HepG2 (cell line): ENCODE measurements at regions not wholly inside any gene's neighbourhood (a gene's known extent, or its start where the extent isn't known, plus 50 kb on each side); places are given as distances from the start of the nearest gene placed in this dataset.

ENCODE experiments used
- ATAC-seq: fragments of 200-7000 bp; cut with Tn5 transposase; 3 replicates; pipeline ENCODE4 v1.9.1; 2020; ENCODE audit warnings: mild to moderate bottlenecking, moderate library complexity
- BruUV-seq: library from RNA; stranded (reverse); fragments of 400-500 nt; replicated peaks from 2 replicates; lab custom pipeline; 2021; lab: Mats Ljungman, UMichigan
- CTCF ChIA-PET: fragments of 300-600 bp; formaldehyde crosslinking; extraction: SDS; loops from one replicate; lab custom pipeline; 2021; ENCODE audit warnings: low total read pairs, inconsistent platforms, low intra/inter-chr PET ratio; lab: Yijun Ruan, JAX
- POLR2A ChIA-PET: fragments of 350-600 bp; sonication (Branson Sonifier 250); formaldehyde crosslinking; loops from one replicate; lab custom pipeline; 2020; ENCODE audit warnings: antibody characterized with exemption, inconsistent platforms; lab: Yijun Ruan, JAX
- DNase-seq: peaks from one replicate; pipeline ENCODE4 v3.0.0-alpha.2; 2015; ENCODE audit warnings: low spot score
- FAIRE-seq: peaks from 3 replicates; lab custom pipeline; 2011; peaks lifted over from hg19 to GRCh38; lab: Jason Lieb, UNC
- H2AFZ ChIP-seq: one replicate; pipeline ENCODE4 v1.6.1; 2011; ENCODE audit warnings: low read length, inconsistent platforms
- H3K27ac ChIP-seq: fragments of 300-600 bp; 3 replicates; pipeline ENCODE4 v1.8.0; 2011; ENCODE audit warnings: mixed run types, mild to moderate bottlenecking, mixed read lengths, low read length, inconsistent platforms; ENCODE audit not compliant: insufficient read depth; ENCODE audit errors: extremely low read length
- H3K27me3 ChIP-seq, 2 experiments: fragments of 200-600 bp in 1 of 2; 2 replicates in 1 of 2; 3 replicates in 1 of 2; pipeline versions ENCODE4 v1.6.0 to v1.8.0; 2011; ENCODE audit warnings: low read length in 2 of 2, mild to moderate bottlenecking in 2 of 2, moderate library complexity in 2 of 2, inconsistent platforms in 1 of 2; ENCODE audit not compliant: insufficient read depth in 2 of 2, control insufficient read depth in 1 of 2
- H3K36me3 ChIP-seq, 2 experiments: fragments of 200-600 bp in 1 of 2; replicated peaks in 1 of 2; 2 replicates in 1 of 2; 3 replicates in 1 of 2; pipeline versions ENCODE4 v1.5.1 to v1.8.0; 2011; ENCODE audit warnings: low read length in 2 of 2, inconsistent platforms in 1 of 2; ENCODE audit not compliant: insufficient read depth in 2 of 2, control insufficient read depth in 1 of 2
- H3K4me1 ChIP-seq: 2 replicates; pipeline ENCODE4 v1.5.1; 2012; ENCODE audit warnings: low read length, inconsistent platforms; ENCODE audit not compliant: insufficient read depth
- H3K4me2 ChIP-seq: 2 replicates; pipeline ENCODE4 v1.6.0; 2011; ENCODE audit warnings: low read depth, low read length, inconsistent platforms
- H3K4me3 ChIP-seq, 3 experiments: fragments of 200-600 bp in 1 of 3; sonication (generic), shearing (Covaris generic) in 1 of 3; replicated peaks in 1 of 3; 2 replicates each; pipeline ENCODE4 v1.5.1; 2011 to 2016; ENCODE audit warnings: low read length in 3 of 3, inconsistent platforms in 2 of 3, low read depth in 2 of 3, mild to moderate bottlenecking in 2 of 3, control low read depth in 1 of 3, mixed read lengths in 1 of 3; ENCODE audit not compliant: insufficient read depth in 1 of 3
- H3K79me2 ChIP-seq: one replicate; pipeline ENCODE4 v1.6.1; 2011; ENCODE audit warnings: low read length, inconsistent platforms; ENCODE audit not compliant: insufficient read depth
- H3K9ac ChIP-seq: 2 replicates; pipeline ENCODE4 v1.6.0; 2011; ENCODE audit warnings: mild to moderate bottlenecking, low read depth, low read length, inconsistent platforms; ENCODE audit not compliant: insufficient read depth
- H3K9me3 ChIP-seq: 2 replicates; pipeline ENCODE4 v1.5.1; 2012; ENCODE audit warnings: mild to moderate bottlenecking, low read length
- H4K20me1 ChIP-seq: 2 replicates; pipeline ENCODE4 v1.6.0; 2011; ENCODE audit warnings: inconsistent platforms, mild to moderate bottlenecking, low read length, moderate library complexity; ENCODE audit not compliant: insufficient read depth
- IRF2 ChIP-seq: IDR thresholded peaks from 2 replicates; pipeline ENCODE4 v1.6.1; 2018; ENCODE audit warnings: missing genetic modification reagents, missing compliant biosample characterization
- NFE2L1 ChIP-seq: sonication (generic); formaldehyde crosslinking; IDR thresholded peaks from 2 replicates; pipeline ENCODE4 v1.4.0; 2020; ENCODE audit warnings: missing genetic modification reagents, mild to moderate bottlenecking, borderline replicate concordance
- NFE2L2 ChIP-seq: fragments of 150-350 bp; IDR thresholded peaks from 2 replicates; pipeline ENCODE4 v1.6.1; 2014; ENCODE audit warnings: low read length
- PAF1 ChIP-seq: IDR thresholded peaks from 2 replicates; pipeline ENCODE4 v1.6.1; 2016; ENCODE audit warnings: missing genetic modification reagents, missing compliant biosample characterization
- PAX8 ChIP-seq: sonication (generic); formaldehyde crosslinking; IDR thresholded peaks from 2 replicates; pipeline ENCODE4 v1.8.0; 2022; ENCODE audit warnings: mild to moderate bottlenecking, missing genetic modification reagents, borderline replicate concordance
- SMAD1 ChIP-seq: sonication (generic); formaldehyde crosslinking; IDR thresholded peaks from 2 replicates; pipeline ENCODE4 v1.4.0; 2020; ENCODE audit warnings: missing genetic modification reagents, low read depth, mild to moderate bottlenecking, borderline replicate concordance
- ZFP90 ChIP-seq: sonication (generic); formaldehyde crosslinking; IDR thresholded peaks from 2 replicates; pipeline ENCODE4 v1.8.0; 2022; ENCODE audit warnings: missing genetic modification reagents, mild to moderate bottlenecking, inconsistent platforms, borderline replicate concordance
- ZNF138 ChIP-seq: sonication (generic); formaldehyde crosslinking; IDR thresholded peaks from 2 replicates; pipeline ENCODE4 v1.5.0; 2020; ENCODE audit warnings: mild to moderate bottlenecking, low read depth, missing genetic modification reagents
- ZNF318 ChIP-seq: sonication (generic); formaldehyde crosslinking; IDR thresholded peaks from 2 replicates; pipeline ENCODE4 v1.4.0; 2020; ENCODE audit warnings: mild to moderate bottlenecking, missing genetic modification reagents
- ZNF33B ChIP-seq: sonication (generic); formaldehyde crosslinking; IDR thresholded peaks from 2 replicates; pipeline ENCODE4 v1.5.1; 2020; ENCODE audit warnings: mild to moderate bottlenecking, missing genetic modification reagents
- ZNF598 ChIP-seq: sonication (generic); formaldehyde crosslinking; IDR thresholded peaks from 2 replicates; pipeline ENCODE4 v1.5.1; 2020; ENCODE audit warnings: mild to moderate bottlenecking, missing genetic modification reagents, borderline replicate concordance
- in situ Hi-C: cut with HindIII; loops from 2 replicates; pipeline ENCODE4 v1.10.0; 2017; ENCODE audit warnings: low pct_unique_long_range_greater_than_20kb; ENCODE audit not compliant: extremely low pct_ligation_motif_present
- intact Hi-C: fragments of 100-400 bp; cut with micrococcal nuclease; formaldehyde crosslinking; loops from one replicate; pipeline ENCODE4 v1.10.0; 2022; ENCODE audit not compliant: unreplicated experiment
- TF ChIP-seq, protein P1 (sequence below): sonication (generic); formaldehyde crosslinking; IDR thresholded peaks from 2 replicates; pipeline ENCODE4 v1.4.0; 2020; ENCODE audit warnings: missing genetic modification reagents

DNA sequence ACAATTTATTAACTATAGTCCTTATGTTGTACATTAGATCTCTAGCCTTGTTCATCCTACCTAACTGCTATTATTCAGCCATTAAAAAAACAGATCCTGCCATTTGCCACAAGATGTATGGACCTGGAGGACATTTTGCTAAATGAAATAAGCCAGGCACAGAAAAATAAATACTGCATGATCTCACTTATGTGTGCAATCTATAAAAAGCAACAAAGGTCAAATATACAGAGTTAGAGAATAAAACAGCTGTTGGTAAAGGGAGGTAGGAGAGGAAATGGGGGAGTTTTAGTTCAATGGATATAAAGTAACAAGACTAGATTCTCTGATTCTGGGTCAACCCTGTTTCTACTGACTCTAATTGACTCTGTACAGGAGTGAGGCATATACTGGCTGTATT lies 103.3 kb upstream of the FAM9C start:
- Histone ChIP-seq H4K20me1 (no peaks in the 10 kb centered on the region), H3K4me2 (no peak overlapping the region), H3K9ac (no peak overlapping the region), H2AFZ (no peak overlapping the region), H3K4me3 (no peak overlapping the region), H3K79me2 (no peaks in the 10 kb centered on the region), H3K9me3 (peaks cover 12% of the 10 kb centered on the region; the same call in 1 of the 2 replicates), H3K36me3 (no peaks in the 10 kb centered on the region), H3K27me3 (no peaks in the 10 kb centered on the region), H3K27ac (no peak overlapping the region), H3K4me1 (no peaks in the 10 kb centered on the region)
- ATAC-seq (no peak), DNase-seq (no peak), FAIRE-seq (no peak)
- TF ChIP-seq ZNF138 (no peak), ZNF318 (CRISPR knock-in tag) (no peak), ZFP90 (CRISPR knock-in tag) (no peak), ZNF33B (CRISPR knock-in tag) (no peak), NFE2L1 (no peak), SMAD1 (CRISPR knock-in tag) (no peak), IRF2 (CRISPR knock-in tag) (no peak), PAX8 (no peak), NFE2L2 (no peak), PAF1 (no peak), ZNF598 (no peak)
- TF ChIP-seq, protein P1, sequence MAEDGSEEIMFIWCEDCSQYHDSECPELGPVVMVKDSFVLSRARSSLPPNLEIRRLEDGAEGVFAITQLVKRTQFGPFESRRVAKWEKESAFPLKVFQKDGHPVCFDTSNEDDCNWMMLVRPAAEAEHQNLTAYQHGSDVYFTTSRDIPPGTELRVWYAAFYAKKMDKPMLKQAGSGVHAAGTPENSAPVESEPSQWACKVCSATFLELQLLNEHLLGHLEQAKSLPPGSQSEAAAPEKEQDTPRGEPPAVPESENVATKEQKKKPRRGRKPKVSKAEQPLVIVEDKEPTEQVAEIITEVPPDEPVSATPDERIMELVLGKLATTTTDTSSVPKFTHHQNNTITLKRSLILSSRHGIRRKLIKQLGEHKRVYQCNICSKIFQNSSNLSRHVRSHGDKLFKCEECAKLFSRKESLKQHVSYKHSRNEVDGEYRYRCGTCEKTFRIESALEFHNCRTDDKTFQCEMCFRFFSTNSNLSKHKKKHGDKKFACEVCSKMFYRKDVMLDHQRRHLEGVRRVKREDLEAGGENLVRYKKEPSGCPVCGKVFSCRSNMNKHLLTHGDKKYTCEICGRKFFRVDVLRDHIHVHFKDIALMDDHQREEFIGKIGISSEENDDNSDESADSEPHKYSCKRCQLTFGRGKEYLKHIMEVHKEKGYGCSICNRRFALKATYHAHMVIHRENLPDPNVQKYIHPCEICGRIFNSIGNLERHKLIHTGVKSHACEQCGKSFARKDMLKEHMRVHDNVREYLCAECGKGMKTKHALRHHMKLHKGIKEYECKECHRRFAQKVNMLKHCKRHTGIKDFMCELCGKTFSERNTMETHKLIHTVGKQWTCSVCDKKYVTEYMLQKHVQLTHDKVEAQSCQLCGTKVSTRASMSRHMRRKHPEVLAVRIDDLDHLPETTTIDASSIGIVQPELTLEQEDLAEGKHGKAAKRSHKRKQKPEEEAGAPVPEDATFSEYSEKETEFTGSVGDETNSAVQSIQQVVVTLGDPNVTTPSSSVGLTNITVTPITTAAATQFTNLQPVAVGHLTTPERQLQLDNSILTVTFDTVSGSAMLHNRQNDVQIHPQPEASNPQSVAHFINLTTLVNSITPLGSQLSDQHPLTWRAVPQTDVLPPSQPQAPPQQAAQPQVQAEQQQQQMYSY (CRISPR knock-in tag), result no peak
- intact Hi-C loops (no loop called here), in situ Hi-C loops (no loop called here)
- no TSS peak for BruUV-seq
- POLR2A ChIA-PET, result no interaction called here
- CTCF ChIA-PET, result no interaction called here
